ENCODE measurements at regions not wholly inside any gene's neighbourhood (a gene's known extent, or its start where the extent isn't known, plus 50 kb on each side); places are given as distances from the start of the nearest gene placed in this dataset.
"Not testable (repeated sequence)": the region's sequence is repeated elsewhere in the genome, so short reads cannot be mapped to it uniquely, and the experiment has no call there.

- DNase-seq (ENCODE audit: low read depth in 2 of 2), result peak in 1 of 2 donors; percentile 56
Measured at GRCh38 chr6:111925296-111925695, 52.0 kb upstream of the FYN start.

- DNase-seq (ENCODE audit: low read depth in 2 of 2), result no peak
Measured at GRCh38 chr6:111926731-111927302, 53.6 kb upstream of the FYN start.

- no peak for DNase-seq (ENCODE audit: low read depth in 2 of 2)
Measured at GRCh38 chr6:111927321-111927720, 54.1 kb upstream of the FYN start.

GRCh38 chr6:111928139-111928538 is 54.9 kb upstream of the FYN start:
- DNase-seq (ENCODE audit: low read depth in 2 of 2), result no peak

- DNase-seq (ENCODE audit: low read depth in 2 of 2), result not testable (repeated sequence)
Measured at GRCh38 chr6:111934611-111935010, 61.4 kb upstream of the FYN start.

- no peak for DNase-seq (ENCODE audit: low read depth in 2 of 2)
Measured at GRCh38 chr6:111936718-111937117, 63.5 kb upstream of the FYN start.

- peak in 1 of 2 donors; percentile 16 for DNase-seq (ENCODE audit: low read depth in 2 of 2)
Measured at GRCh38 chr6:111938710-111939109, 65.5 kb upstream of the FYN start.

- DNase-seq (ENCODE audit: low read depth in 2 of 2), result no peak
Measured at GRCh38 chr6:111939902-111940301, 66.7 kb upstream of the FYN start.

- no peak for DNase-seq (ENCODE audit: low read depth in 2 of 2)
Measured at GRCh38 chr6:111940801-111941200, 67.5 kb upstream of the FYN start.

- DNase-seq (ENCODE audit: low read depth in 2 of 2), result no peak
Measured at GRCh38 chr6:111941686-111942330, 68.6 kb upstream of the FYN start.

GRCh38 chr6:111942561-111942960 is 69.3 kb upstream of the FYN start:
- DNase-seq (ENCODE audit: low read depth in 2 of 2), result no peak

GRCh38 chr6:111943266-111943665 is 70.0 kb upstream of the FYN start:
- no peak for DNase-seq (ENCODE audit: low read depth in 2 of 2)

- no peak for DNase-seq (ENCODE audit: low read depth in 2 of 2)
Measured at GRCh38 chr6:111943726-111944125, 70.5 kb upstream of the FYN start.

GRCh38 chr6:111944541-111944940 is 71.3 kb upstream of the FYN start:
- no peak for DNase-seq (ENCODE audit: low read depth in 2 of 2)

GRCh38 chr6:111949546-111949945 is 76.3 kb upstream of the FYN start:
- no peak for DNase-seq (ENCODE audit: low read depth in 2 of 2)

GRCh38 chr6:111949984-111950383 is 76.7 kb upstream of the FYN start:
- DNase-seq (ENCODE audit: low read depth in 2 of 2), result not testable (repeated sequence)

- peak; percentile 24 for DNase-seq (ENCODE audit: low read depth in 2 of 2)
Measured at GRCh38 chr6:111950661-111951496, 77.6 kb upstream of the FYN start.

GRCh38 chr6:111951497-111952085 is 78.3 kb upstream of the FYN start:
- DNase-seq (ENCODE audit: low read depth in 2 of 2), result no peak

- no peak for DNase-seq (ENCODE audit: low read depth in 2 of 2)
Measured at GRCh38 chr6:111952274-111952673, 79.0 kb upstream of the FYN start.

GRCh38 chr6:111952821-111953540 is 79.7 kb upstream of the FYN start:
- DNase-seq (ENCODE audit: low read depth in 2 of 2), result peak in 1 of 2 donors; percentile 45

- no peak for DNase-seq (ENCODE audit: low read depth in 2 of 2)
Measured at GRCh38 chr6:111956098-111956497, 82.8 kb upstream of the FYN start.

Data from dermis microvascular lymphatic vessel endothelial cell (primary cell).